RWPE2 (cell line): ENCODE measurements at regions not wholly inside any gene's neighbourhood (a gene's known extent, or its start where the extent isn't known, plus 50 kb on each side); places are given as distances from the start of the nearest gene placed in this dataset.

ENCODE experiments used
- ATAC-seq: fragments of 200-7000 bp; cut with Tn5 transposase; 3 replicates; pipeline ENCODE4 v1.9.1; 2021; ENCODE audit warnings: low read depth
- DNase-seq: peaks from one replicate; pipeline ENCODE4 v3.0.0-alpha.2; 2020; ENCODE audit warnings: low spot score
- H3K27ac ChIP-seq: fragments of 450-650 bp; 2 replicates; pipeline ENCODE4 v1.5.1; 2017; ENCODE audit warnings: mild to moderate bottlenecking; ENCODE audit not compliant: poor library complexity, severe bottlenecking
- H3K27me3 ChIP-seq: fragments of 250-450 bp; sonication (Bioruptor Pico); 2 replicates; pipeline ENCODE4 v1.5.1; 2021; ENCODE audit warnings: mild to moderate bottlenecking, moderate library complexity; ENCODE audit not compliant: insufficient read depth, poor library complexity, severe bottlenecking
- H3K36me3 ChIP-seq: fragments of 250-450 bp; sonication (Bioruptor Pico); 2 replicates; pipeline ENCODE4 v1.5.1; 2020; ENCODE audit warnings: low read depth, mild to moderate bottlenecking, moderate library complexity
- H3K4me1 ChIP-seq: fragments of 250-450 bp; sonication (Bioruptor Pico); 2 replicates; pipeline ENCODE4 v1.5.1; 2021; ENCODE audit warnings: mild to moderate bottlenecking, moderate library complexity; ENCODE audit not compliant: insufficient read depth, poor library complexity, severe bottlenecking
- H3K4me3 ChIP-seq: fragments of 250-450 bp; sonication (Bioruptor Pico); 2 replicates; pipeline ENCODE4 v1.5.1; 2021; ENCODE audit warnings: mild to moderate bottlenecking, moderate library complexity; ENCODE audit not compliant: severe bottlenecking
- H3K9me3 ChIP-seq: fragments of 250-450 bp; sonication (Bioruptor Pico); 2 replicates; pipeline ENCODE4 v1.5.1; 2021; ENCODE audit warnings: mild to moderate bottlenecking, moderate library complexity; ENCODE audit not compliant: severe bottlenecking
- CTCF ChIP-seq: fragments of 450-650 bp; IDR thresholded peaks from one replicate; pipeline ENCODE4 v1.5.1; 2017; ENCODE audit warnings: mild to moderate bottlenecking, moderate library complexity; ENCODE audit not compliant: poor library complexity, severe bottlenecking

GRCh38 chr4:10273030-10273429 lies 156.4 kb upstream of the WDR1 start:
- no peak for TF ChIP-seq CTCF
- DNase-seq (no peak), ATAC-seq (peak; percentile 84)
- Histone ChIP-seq H3K4me1 (peaks cover 13% of the 10 kb centered on the region), H3K4me3 (no peak overlapping the region), H3K27ac (peak overlapping the region; percentile 59), H3K36me3 (no peaks in the 10 kb centered on the region), H3K27me3 (no peaks in the 10 kb centered on the region), H3K9me3 (no peaks in the 10 kb centered on the region)

GRCh38 chr4:10272511-10272910 lies 155.9 kb upstream of the WDR1 start:
- no peaks in the 10 kb centered on the region for H3K9me3 ChIP-seq
- DNase-seq (no peak), ATAC-seq (peak; percentile 13; the same call in 1 of the 3 replicates)
- H3K36me3 ChIP-seq, result no peaks in the 10 kb centered on the region
- H3K4me3 ChIP-seq, result no peak overlapping the region
- peaks cover 13% of the 10 kb centered on the region for H3K4me1 ChIP-seq
- peak overlapping the region; percentile 59 for H3K27ac ChIP-seq
- no peak for TF ChIP-seq CTCF
- H3K27me3 ChIP-seq, result no peaks in the 10 kb centered on the region

GRCh38 chr4:10267066-10267465 lies 150.5 kb upstream of the WDR1 start:
- H3K36me3 ChIP-seq, result no peaks in the 10 kb centered on the region
- no peak for TF ChIP-seq CTCF
- H3K27ac ChIP-seq, result no peak overlapping the region
- H3K9me3 ChIP-seq, result no peaks in the 10 kb centered on the region
- peak; percentile 54 for ATAC-seq
- no peak overlapping the region for H3K4me3 ChIP-seq
- peaks cover 8% of the 10 kb centered on the region for H3K4me1 ChIP-seq
- no peaks in the 10 kb centered on the region for H3K27me3 ChIP-seq
- no peak for DNase-seq

- H3K36me3 ChIP-seq, result no peaks in the 10 kb centered on the region
- no peak for ATAC-seq
- no peak for DNase-seq
- no peak for TF ChIP-seq CTCF
- H3K27ac ChIP-seq, result no peak overlapping the region
- no peak overlapping the region for H3K4me3 ChIP-seq
- H3K9me3 ChIP-seq, result no peaks in the 10 kb centered on the region
- H3K4me1 ChIP-seq, result no peaks in the 10 kb centered on the region
- no peaks in the 10 kb centered on the region for H3K27me3 ChIP-seq
Observed at GRCh38 chr4:10260777-10261176, 144.2 kb upstream of the WDR1 start.

GRCh38 chr4:10259976-10260375 lies 143.4 kb upstream of the WDR1 start:
- no peaks in the 10 kb centered on the region for H3K27me3 ChIP-seq
- no peaks in the 10 kb centered on the region for H3K4me1 ChIP-seq
- no peak for ATAC-seq
- TF ChIP-seq CTCF, result no peak
- DNase-seq, result no peak
- no peak overlapping the region for H3K4me3 ChIP-seq
- no peaks in the 10 kb centered on the region for H3K9me3 ChIP-seq
- no peak overlapping the region for H3K27ac ChIP-seq
- H3K36me3 ChIP-seq, result no peaks in the 10 kb centered on the region
